ENCODE measurements at regions not wholly inside any gene's neighbourhood (a gene's known extent, or its start where the extent isn't known, plus 50 kb on each side); places are given as distances from the start of the nearest gene placed in this dataset.

DNA sequence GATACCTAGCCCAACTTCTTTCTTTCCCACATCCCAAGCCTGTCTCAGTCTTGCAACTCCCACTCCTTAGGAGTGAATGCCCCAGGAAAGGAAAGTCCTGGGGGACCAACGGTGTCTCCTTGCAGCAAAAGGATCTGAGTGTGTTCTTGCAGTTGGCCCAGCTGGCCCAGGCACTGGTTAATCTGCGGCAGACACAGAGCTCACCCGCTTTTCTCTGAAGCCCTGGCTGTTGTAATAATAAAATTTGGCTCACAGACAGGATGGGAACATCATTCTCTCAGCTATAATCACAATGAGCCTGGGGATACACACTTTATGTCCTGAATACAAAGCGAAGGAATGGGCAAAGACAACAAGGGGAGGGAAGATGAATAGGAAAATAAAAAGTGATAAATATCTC lies 185.6 kb upstream of the ADRA1D start:
- Histone ChIP-seq H3K4me3 (ENCODE audit: extremely low read depth in 1 of 4, insufficient read depth in 2 of 4, low read depth in 3 of 4, low read length in 4 of 4) (no peak overlapping the region), H3K23me2 (ENCODE audit: low read depth, low read length) (no peaks in the 10 kb centered on the region), H3K9ac (replicated peaks in 1 of 4; ENCODE audit: extremely low read depth in 1 of 4, low read depth in 3 of 4, low read length in 3 of 4) (no peak overlapping the region), H3K56ac (replicated peaks; ENCODE audit: insufficient read length, low read depth, low read length) (no peak overlapping the region), H2BK20ac (ENCODE audit: low read length) (no peak overlapping the region), H3K4me1 (replicated peaks in 1 of 4; ENCODE audit: control insufficient read depth in 3 of 4, insufficient read depth in 4 of 4, low read length in 3 of 4) (no peaks in the 10 kb centered on the region), H3K36me3 (ENCODE audit: control insufficient read depth in 2 of 4, insufficient read depth in 4 of 4, low read length in 3 of 4) (no peaks in the 10 kb centered on the region), H2BK120ac (replicated peaks; ENCODE audit: low read depth, low read length) (no peak overlapping the region), H3K79me2 (ENCODE audit: control insufficient read depth in 1 of 2, insufficient read depth in 2 of 2, low read length in 2 of 2) (no peaks in the 10 kb centered on the region), H2AFZ (ENCODE audit: low read length) (no peak overlapping the region), H3K27ac (ENCODE audit: low read depth, low read length) (no peak overlapping the region), H2BK5ac (ENCODE audit: low read depth, low read length) (no peak overlapping the region), H3K23ac (ENCODE audit: insufficient read length) (no peak overlapping the region), H4K5ac (ENCODE audit: insufficient read length, low read depth, low read length) (no peak overlapping the region), H4K8ac (ENCODE audit: extremely low read depth, insufficient read depth, low read length) (no peak overlapping the region), H3K18ac (ENCODE audit: extremely low read depth, low read length) (no peak overlapping the region), H3K4me2 (ENCODE audit: insufficient read depth in 1 of 2, low read depth in 2 of 2, low read length in 2 of 2) (no peak overlapping the region), H3K14ac (ENCODE audit: insufficient read length) (no peak overlapping the region), H3K9me3 (ENCODE audit: insufficient read depth in 2 of 2, low read depth in 1 of 2, low read length in 1 of 2) (no peaks in the 10 kb centered on the region), H2BK15ac (ENCODE audit: low read length) (no peak overlapping the region), H3K79me1 (ENCODE audit: low read depth, low read length) (no peaks in the 10 kb centered on the region), H4K20me1 (replicated peaks in 1 of 2; ENCODE audit: control insufficient read depth in 1 of 2, insufficient read depth in 2 of 2, low read length in 2 of 2) (no peaks in the 10 kb centered on the region), H4K91ac (replicated peaks; ENCODE audit: insufficient read length, low read length) (no peak overlapping the region), H3K4ac (replicated peaks; ENCODE audit: insufficient read length, low read depth, low read length) (no peak overlapping the region), H2BK12ac (ENCODE audit: low read depth, low read length) (no peak overlapping the region), H3K27me3 (replicated peaks in 1 of 4; ENCODE audit: control insufficient read depth in 3 of 4, extremely low read depth in 1 of 4, insufficient read depth in 3 of 4, low read length in 3 of 4) (no peaks in the 10 kb centered on the region), H2AK5ac (ENCODE audit: low read depth, low read length) (no peak overlapping the region)
- FAIRE-seq = no peak
- no peak for DNase-seq (ENCODE audit: low read depth in 1 of 2, low spot score in 2 of 2)
- ChIA-PET CTCF (ENCODE audit: partially characterized antibody) (no interaction called here), POLR2A (ENCODE audit: partially characterized antibody) (no interaction called here)
- WGBS, 2 experiments (ENCODE audit: extremely low coverage in 1 of 2, insufficient coverage in 1 of 2, insufficient read length in 1 of 2, insufficient replicate concordance in 2 of 2, low coverage in 1 of 2, low lambda C conversion rate in 2 of 2, missing lambda C conversion rate in 1 of 2) = 92% methylated on average over 4 of the region's 4 CpGs; no CpG with 5 or more reads in 1 of the 2 experiments
- TF ChIP-seq FOSL1 (IDR thresholded peaks at IDR 0.05; ENCODE audit: insufficient read depth, low read depth, low read length) (no peak), BACH1 (IDR thresholded peaks at IDR 0.05; ENCODE audit: low read length) (no peak), SUZ12 (IDR thresholded peaks at IDR 0.05; ENCODE audit: low read length) (no peak), TCF12 (IDR thresholded peaks at IDR 0.05; ENCODE audit: low read depth, low read length) (no peak), BRCA1 (IDR thresholded peaks at IDR 0.05; ENCODE audit: low read depth, low read length) (no peak)

Measured in H1 (cell line).